SK-N-SH (cell line): ENCODE measurements at regions not wholly inside any gene's neighbourhood (a gene's known extent, or its start where the extent isn't known, plus 50 kb on each side); places are given as distances from the start of the nearest gene placed in this dataset.
"Not testable (repeated sequence)": the region's sequence is repeated elsewhere in the genome, so short reads cannot be mapped to it uniquely, and the experiment has no call there.

Experiments
- CTCF ChIA-PET: fragments of 300-600, 350-600 bp; formaldehyde crosslinking; extraction: SDS; loops from one replicate; lab custom pipeline; 2021; lab: Yijun Ruan, JAX
- POLR2A ChIA-PET: fragments of 350-600 bp; sonication (Branson Sonifier 250); formaldehyde crosslinking; extraction: SDS; loops from one replicate; lab custom pipeline; 2020; ENCODE audit warnings: antibody characterized with exemption, inconsistent platforms; lab: Yijun Ruan, JAX
- DNase-seq: peaks from one replicate; pipeline ENCODE4 v3.0.0; 2012
- H2AFZ ChIP-seq: fragments of 200-600 bp; sonication (generic); 2 replicates; pipeline ENCODE4 v1.8.1; 2016; ENCODE audit warnings: antibody characterized with exemption, mild to moderate bottlenecking, low read depth
- H3F3A ChIP-seq: fragments of 200-600 bp; sonication (generic); replicated peaks from 2 replicates; pipeline ENCODE3; 2016; ENCODE audit warnings: antibody characterized with exemption, mild to moderate bottlenecking; ENCODE audit not compliant: insufficient read depth
- H3K27ac ChIP-seq, 2 experiments: fragments of 200-500 bp in 1 of 2; fragments of 200-600 bp in 1 of 2; sonication (Bioruptor generic) in 1 of 2; sonication (generic), shearing (Covaris generic) in 1 of 2; 2 replicates each; pipeline versions ENCODE4 v1.5.1 to v1.6.1; 2014 to 2016; ENCODE audit warnings: low read depth in 2 of 2, inconsistent platforms in 1 of 2, low read length in 1 of 2, mild to moderate bottlenecking in 1 of 2, mixed read lengths in 1 of 2
- H3K27me3 ChIP-seq: fragments of 200-600 bp; sonication (generic), shearing (Covaris generic); 2 replicates; pipeline ENCODE4 v1.6.1; 2016; ENCODE audit warnings: mixed run types; ENCODE audit not compliant: insufficient read depth
- H3K36me3 ChIP-seq, 2 experiments: fragments of 200-500 bp in 1 of 2; fragments of 200-600 bp in 1 of 2; sonication (Bioruptor generic) in 1 of 2; sonication (generic) in 1 of 2; replicated peaks in 1 of 2; 2 replicates each; pipeline versions ENCODE3 to v1.5.1; 2014 to 2016; ENCODE audit warnings: low read length in 1 of 2, mild to moderate bottlenecking in 1 of 2; ENCODE audit not compliant: insufficient read depth in 2 of 2, control insufficient read depth in 1 of 2
- H3K4me1 ChIP-seq, 2 experiments: fragments of 200-500 bp in 1 of 2; fragments of 200-600 bp in 1 of 2; sonication (Bioruptor generic) in 1 of 2; sonication (generic), shearing (Covaris generic) in 1 of 2; 2 replicates each; pipeline versions ENCODE4 v1.5.1 to v1.6.1; 2014 to 2016; ENCODE audit warnings: low read depth in 1 of 2, low read length in 1 of 2, mixed run types in 1 of 2; ENCODE audit not compliant: insufficient read depth in 2 of 2, control insufficient read depth in 1 of 2
- H3K4me2 ChIP-seq: fragments of 200-600 bp; sonication (generic), shearing (Covaris generic); 2 replicates; pipeline ENCODE4 v1.6.1; 2017; ENCODE audit warnings: mixed run types
- H3K4me3 ChIP-seq, 2 experiments: fragments of 200-500 bp in 1 of 2; fragments of 200-600 bp in 1 of 2; sonication (Bioruptor generic) in 1 of 2; sonication (generic), shearing (Covaris generic) in 1 of 2; 2 replicates each; pipeline versions ENCODE4 v1.5.1 to v1.8.1; 2014 to 2016; ENCODE audit warnings: low read depth in 2 of 2, inconsistent platforms in 1 of 2, low read length in 1 of 2, mild to moderate bottlenecking in 1 of 2, mixed read lengths in 1 of 2, moderate library complexity in 1 of 2
- H3K79me2 ChIP-seq: fragments of 200-600 bp; sonication (generic); 2 replicates; pipeline ENCODE4 v1.8.1; 2017; ENCODE audit warnings: mild to moderate bottlenecking; ENCODE audit not compliant: insufficient read depth
- H3K9ac ChIP-seq: fragments of 200-600 bp; sonication (generic); 2 replicates; pipeline ENCODE4 v1.6.1; 2017; ENCODE audit warnings: mixed run types
- H3K9me2 ChIP-seq: fragments of 200-600 bp; sonication (generic); 2 replicates; pipeline ENCODE4 v1.6.1; 2017; ENCODE audit warnings: mixed run types
- H3K9me3 ChIP-seq: fragments of 200-600 bp; sonication (generic); 2 replicates; pipeline ENCODE4 v1.6.1; 2017; ENCODE audit warnings: mixed run types, mild to moderate bottlenecking, moderate library complexity
- H4K20me1 ChIP-seq: fragments of 200-600 bp; sonication (generic); 2 replicates; pipeline ENCODE4 v1.6.1; 2017; ENCODE audit warnings: mild to moderate bottlenecking, mixed run types; ENCODE audit not compliant: insufficient read depth
- CHD2 ChIP-seq: fragments of 150-350 bp; IDR thresholded peaks from 2 replicates; pipeline ENCODE4 v1.6.1; 2018; ENCODE audit warnings: low read length; ENCODE audit not compliant: partially characterized antibody
- EZH2phosphoT487 ChIP-seq: fragments of 200-600 bp; sonication (generic); IDR thresholded peaks from 2 replicates; pipeline ENCODE4 v1.6.1; 2017; ENCODE audit warnings: low read depth, mixed run types, mild to moderate bottlenecking, antibody characterized with exemption, moderate library complexity, borderline replicate concordance
- FOXJ3 ChIP-seq: sonication (generic); formaldehyde crosslinking; IDR thresholded peaks from 2 replicates; pipeline ENCODE4 v1.5.1; 2020; ENCODE audit warnings: mild to moderate bottlenecking, missing genetic modification reagents
- GABPA ChIP-seq: IDR thresholded peaks from 2 replicates; pipeline ENCODE4 v1.4.0; 2012; ENCODE audit warnings: low read depth, mild to moderate bottlenecking
- GATA2 ChIP-seq: sonication (generic); formaldehyde crosslinking; IDR thresholded peaks from 2 replicates; pipeline ENCODE4 v1.5.0; 2020; ENCODE audit warnings: mild to moderate bottlenecking, missing genetic modification reagents
- MEF2A ChIP-seq: IDR thresholded peaks from 2 replicates; pipeline ENCODE4 v1.4.0; 2012; ENCODE audit warnings: low read depth, borderline replicate concordance
- NRF1 ChIP-seq: IDR thresholded peaks from 2 replicates; pipeline ENCODE4 v1.6.1; 2012; ENCODE audit warnings: low read depth, mild to moderate bottlenecking, low read length
- POLR2AphosphoS5 ChIP-seq: IDR thresholded peaks from 2 replicates; pipeline ENCODE4 v1.6.1; 2012; ENCODE audit warnings: low read depth, low read length
- RCOR1 ChIP-seq: fragments of 150-350 bp; IDR thresholded peaks from 2 replicates; pipeline ENCODE4 v1.6.1; 2017; ENCODE audit warnings: antibody characterized with exemption, low read length
- RXRA ChIP-seq: IDR thresholded peaks from 2 replicates; pipeline ENCODE4 v1.4.0; 2012; ENCODE audit warnings: low read depth, mild to moderate bottlenecking, borderline replicate concordance
- TAF1 ChIP-seq: IDR thresholded peaks from 2 replicates; pipeline ENCODE4 v1.6.1; 2012; ENCODE audit warnings: low read depth, mild to moderate bottlenecking, low read length, moderate library complexity, borderline replicate concordance
- TEAD4 ChIP-seq: IDR thresholded peaks from 2 replicates; pipeline ENCODE4 v1.4.0; 2012; ENCODE audit warnings: mild to moderate bottlenecking, borderline replicate concordance; ENCODE audit not compliant: insufficient read depth
- ZBTB33 ChIP-seq: IDR thresholded peaks from 2 replicates; pipeline ENCODE4 v1.4.0; 2012; ENCODE audit warnings: low read depth, borderline replicate concordance
- WGBS: methylation state at CpG from one replicate; pipeline ENCODE4 v1.1.6; 2017; ENCODE audit warnings: low lambda C conversion rate; 5-methylcytosine and 5-hydroxymethylcytosine counted together
- TF ChIP-seq, protein P1 (sequence below): IDR thresholded peaks from 2 replicates; pipeline ENCODE4 v1.4.0; 2012; ENCODE audit warnings: low read depth

DNA sequence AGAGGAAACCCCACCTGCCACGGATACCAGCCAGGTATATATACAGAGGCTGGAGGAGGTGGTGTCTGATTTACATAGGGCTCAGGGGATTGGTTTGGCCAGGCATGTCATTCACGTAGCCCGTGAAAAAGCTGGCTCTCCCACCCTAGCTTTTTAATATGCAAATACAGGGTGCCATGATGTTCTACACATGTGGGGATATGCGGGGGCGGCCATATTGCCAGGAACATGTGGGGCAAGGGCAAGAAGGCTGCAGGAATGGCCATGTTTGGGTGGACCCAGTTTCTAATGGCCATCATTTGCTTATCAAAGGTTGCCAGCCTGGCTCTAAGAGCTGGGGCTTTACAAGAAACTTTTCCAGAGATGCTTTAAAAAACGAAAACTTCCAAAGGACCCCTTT, 131.5 kb upstream of the KIF5B start:
- WGBS: 84% methylated on average over 6 of the region's 6 CpGs
- no peaks in the 10 kb centered on the region for H3K9me2 ChIP-seq
- no peaks in the 10 kb centered on the region for H3K36me3 ChIP-seq
- CTCF ChIA-PET: interaction anchor here (0.6 to 1.2 kb wide), 4 partner anchors 10 to 169 kb away, joined by 3 to 7 read pairs (median 4); no protein-coding TSS in a partner anchor
- H2AFZ ChIP-seq: no peak overlapping the region
- H3K27ac ChIP-seq: no peak overlapping the region
- no peaks in the 10 kb centered on the region for H3K79me2 ChIP-seq
- POLR2A ChIA-PET: no interaction called here
- no peak overlapping the region for H3K4me2 ChIP-seq
- no peak overlapping the region for H3K9ac ChIP-seq
- no peaks in the 10 kb centered on the region for H3K27me3 ChIP-seq
- TF ChIP-seq RXRA (no peak), MEF2A (no peak), TAF1 (no peak), POLR2AphosphoS5 (no peak), GABPA (no peak), ZBTB33 (no peak), TEAD4 (no peak), GATA2 (CRISPR knock-in tag) (no peak), EZH2phosphoT487 (no peak), RCOR1 (no peak), CHD2 (no peak), NRF1 (no peak), FOXJ3 (CRISPR knock-in tag) (no peak)
- TF ChIP-seq, protein P1, sequence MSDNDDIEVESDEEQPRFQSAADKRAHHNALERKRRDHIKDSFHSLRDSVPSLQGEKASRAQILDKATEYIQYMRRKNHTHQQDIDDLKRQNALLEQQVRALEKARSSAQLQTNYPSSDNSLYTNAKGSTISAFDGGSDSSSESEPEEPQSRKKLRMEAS: no peak
- H4K20me1 ChIP-seq: no peaks in the 10 kb centered on the region
- peaks cover 6% of the 10 kb centered on the region for H3F3A ChIP-seq
- no peak overlapping the region for H3K4me3 ChIP-seq
- H3K4me1 ChIP-seq: peaks cover 0 to 9% of the 10 kb centered on the region in 2 experiments; a peak in 1 of 4 replicates
- no peak for DNase-seq
- no peaks in the 10 kb centered on the region for H3K9me3 ChIP-seq

- CTCF ChIA-PET: interaction anchor here (1.8 kb wide), 1 partner anchor 8 kb away, joined by 4 read pairs; no protein-coding TSS in a partner anchor
- POLR2A ChIA-PET: not testable (repeated sequence)
Observed at GRCh38 chr10:32183652-32184051, 127.4 kb upstream of the KIF5B start.

More at GRCh38 chr10:32183652-32184051, 127.4 kb upstream of the KIF5B start:
- H3K9ac ChIP-seq, DNase-seq, H3K9me2 ChIP-seq, H3K9me3 ChIP-seq, H3K27me3 ChIP-seq, H3F3A ChIP-seq, H3K4me3 ChIP-seq, H3K79me2 ChIP-seq, H3K4me1 ChIP-seq, H3K36me3 ChIP-seq, H2AFZ ChIP-seq, H4K20me1 ChIP-seq, H3K4me2 ChIP-seq, H3K27ac ChIP-seq: not testable (repeated sequence)
- WGBS: 85% methylated on average over 5 of the region's 5 CpGs
